Fibroblast of the aortic adventitia (primary cell): ENCODE measurements at regions not wholly inside any gene's neighbourhood (a gene's known extent, or its start where the extent isn't known, plus 50 kb on each side); places are given as distances from the start of the nearest gene placed in this dataset.
"Not testable (repeated sequence)": the region's sequence is repeated elsewhere in the genome, so short reads cannot be mapped to it uniquely, and the experiment has no call there.

Source experiments
- DNase-seq: peaks from one replicate; pipeline ENCODE4 v3.0.0-alpha.2; 2010; ENCODE audit warnings: low read depth
- H3K4me3 ChIP-seq: 2 replicates; pipeline ENCODE4 v1.5.1; 2011; ENCODE audit warnings: low read depth, mild to moderate bottlenecking, control low read depth, low read length, moderate library complexity
- TF ChIP-seq, protein P1 (sequence below): IDR thresholded peaks from 2 replicates; pipeline ENCODE4 v1.5.1; 2011; ENCODE audit warnings: mild to moderate bottlenecking, low read length, control low read depth, inconsistent platforms; ENCODE audit not compliant: insufficient read depth

DNA sequence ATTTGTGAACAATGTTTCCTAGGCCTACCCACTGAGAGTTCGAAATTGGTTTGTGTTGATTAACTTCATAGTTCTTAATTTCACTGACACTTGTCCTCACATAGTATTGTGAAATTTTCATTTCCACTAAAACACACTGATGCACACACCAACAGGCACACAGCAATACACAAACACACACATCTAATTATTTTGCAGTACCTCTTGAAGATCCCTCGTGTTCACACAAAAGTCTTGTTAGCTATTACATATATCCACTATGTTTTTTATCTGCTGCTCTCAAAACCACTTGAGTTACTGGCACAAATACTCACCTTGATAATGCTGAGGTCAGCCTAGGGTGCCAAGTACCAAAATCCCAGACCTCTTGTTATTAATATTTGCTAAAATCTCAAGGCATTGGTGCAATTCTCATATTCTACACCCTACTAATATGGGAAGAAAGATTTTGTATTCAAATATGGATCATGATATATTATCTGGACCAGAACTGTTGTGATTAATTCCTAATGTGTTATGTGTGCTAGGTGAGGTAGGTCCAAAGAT lies 767.4 kb upstream of the CDH10 start:
- no peak overlapping the region for H3K4me3 ChIP-seq
- no peak for DNase-seq
- TF ChIP-seq, protein P1, sequence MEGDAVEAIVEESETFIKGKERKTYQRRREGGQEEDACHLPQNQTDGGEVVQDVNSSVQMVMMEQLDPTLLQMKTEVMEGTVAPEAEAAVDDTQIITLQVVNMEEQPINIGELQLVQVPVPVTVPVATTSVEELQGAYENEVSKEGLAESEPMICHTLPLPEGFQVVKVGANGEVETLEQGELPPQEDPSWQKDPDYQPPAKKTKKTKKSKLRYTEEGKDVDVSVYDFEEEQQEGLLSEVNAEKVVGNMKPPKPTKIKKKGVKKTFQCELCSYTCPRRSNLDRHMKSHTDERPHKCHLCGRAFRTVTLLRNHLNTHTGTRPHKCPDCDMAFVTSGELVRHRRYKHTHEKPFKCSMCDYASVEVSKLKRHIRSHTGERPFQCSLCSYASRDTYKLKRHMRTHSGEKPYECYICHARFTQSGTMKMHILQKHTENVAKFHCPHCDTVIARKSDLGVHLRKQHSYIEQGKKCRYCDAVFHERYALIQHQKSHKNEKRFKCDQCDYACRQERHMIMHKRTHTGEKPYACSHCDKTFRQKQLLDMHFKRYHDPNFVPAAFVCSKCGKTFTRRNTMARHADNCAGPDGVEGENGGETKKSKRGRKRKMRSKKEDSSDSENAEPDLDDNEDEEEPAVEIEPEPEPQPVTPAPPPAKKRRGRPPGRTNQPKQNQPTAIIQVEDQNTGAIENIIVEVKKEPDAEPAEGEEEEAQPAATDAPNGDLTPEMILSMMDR, result no peak

DNA sequence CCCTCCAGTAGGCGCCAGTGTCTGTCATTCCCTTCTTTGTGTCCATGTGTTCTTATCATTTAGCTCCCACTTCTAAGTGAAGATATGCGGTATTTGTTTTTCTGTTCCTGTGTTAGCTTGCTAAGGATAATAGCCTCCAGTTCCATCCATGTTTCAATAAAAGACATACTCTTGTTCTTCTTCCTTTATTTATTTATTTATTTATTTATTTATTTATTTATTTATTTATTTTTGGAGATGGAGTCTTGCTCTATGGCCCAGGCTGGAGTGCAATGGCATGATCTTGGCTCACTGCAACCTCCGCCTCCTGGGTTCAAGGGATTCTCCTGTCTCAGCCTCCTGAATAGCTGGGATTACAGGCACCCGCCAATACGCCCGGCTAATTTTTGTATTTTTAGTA lies 762.6 kb upstream of the CDH10 start:
- H3K4me3 ChIP-seq, DNase-seq: not testable (repeated sequence)

DNA sequence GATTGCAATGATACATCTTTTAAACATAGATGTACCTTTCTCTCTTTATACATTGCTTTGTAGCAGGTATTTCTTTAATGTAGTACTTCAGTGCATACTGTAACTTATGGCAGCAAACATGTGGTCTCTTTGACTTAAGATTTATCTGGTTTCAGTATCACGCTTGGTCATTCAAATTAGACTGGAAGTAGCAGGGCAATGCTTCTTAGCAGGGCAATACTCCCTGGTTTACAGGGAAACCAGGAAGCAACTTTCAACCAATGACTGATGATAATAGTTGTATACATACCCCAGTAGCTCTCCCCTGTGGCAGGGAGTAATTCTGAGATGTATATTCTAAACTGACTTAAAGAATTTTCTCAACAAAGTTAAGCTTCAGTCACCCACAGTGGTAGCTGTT lies 761.1 kb upstream of the CDH10 start:
- no peak for DNase-seq
- TF ChIP-seq, protein P1, result no peak
- no peak overlapping the region for H3K4me3 ChIP-seq

DNA sequence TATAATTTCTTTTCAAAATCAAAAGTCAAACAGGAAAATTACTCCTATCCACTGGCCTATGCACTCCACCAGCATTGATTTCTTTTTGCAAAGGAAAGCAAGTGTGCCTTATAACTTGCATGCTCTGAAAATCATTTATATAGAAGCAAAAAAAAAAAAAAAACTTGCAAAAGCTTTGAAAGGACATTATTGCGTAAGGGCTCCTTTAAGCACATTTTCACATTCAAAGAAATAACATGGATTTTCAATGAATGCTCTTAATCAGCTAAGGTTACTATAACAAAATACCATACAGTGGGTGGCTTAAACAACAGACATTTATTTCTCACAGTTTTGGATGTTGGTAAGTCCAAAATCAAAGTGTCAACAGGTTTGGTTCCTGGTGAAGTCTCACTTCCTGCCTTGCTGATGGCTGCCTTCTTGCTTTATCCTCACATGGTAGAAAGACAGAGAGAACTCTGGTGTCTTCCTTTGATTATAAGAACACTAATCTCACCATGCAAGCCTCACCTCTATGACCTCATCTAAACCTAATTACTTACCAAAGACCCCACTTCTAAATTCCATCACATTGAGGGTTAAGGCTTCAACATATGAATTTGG lies 755.2 kb upstream of the CDH10 start:
- TF ChIP-seq, protein P1, result no peak

DNA sequence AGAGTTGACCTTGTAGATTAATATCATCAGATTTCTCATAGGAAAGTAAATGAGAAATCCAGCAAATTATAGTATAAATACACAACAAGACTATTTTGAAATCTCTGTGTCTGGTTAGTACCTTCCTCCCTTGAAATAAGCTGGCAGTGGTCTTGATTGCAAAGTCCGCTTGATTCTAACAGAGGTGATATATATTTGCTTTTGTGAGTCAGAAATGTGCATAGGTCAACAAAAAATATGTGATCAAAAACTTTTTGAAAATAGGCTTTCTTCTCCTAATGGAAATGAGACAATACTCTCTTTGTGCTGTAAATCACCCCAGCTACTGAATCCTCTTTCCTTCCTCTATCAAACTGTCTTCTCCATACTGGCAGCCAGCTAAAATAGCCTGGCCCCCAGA lies 749.2 kb upstream of the CDH10 start:
- DNase-seq, result no peak
- no peak overlapping the region for H3K4me3 ChIP-seq
- TF ChIP-seq, protein P1, result no peak

More for the DNA sequence above, 755.2 kb upstream of the CDH10 start:
- DNase-seq, result no peak
- no peak overlapping the region for H3K4me3 ChIP-seq

DNA sequence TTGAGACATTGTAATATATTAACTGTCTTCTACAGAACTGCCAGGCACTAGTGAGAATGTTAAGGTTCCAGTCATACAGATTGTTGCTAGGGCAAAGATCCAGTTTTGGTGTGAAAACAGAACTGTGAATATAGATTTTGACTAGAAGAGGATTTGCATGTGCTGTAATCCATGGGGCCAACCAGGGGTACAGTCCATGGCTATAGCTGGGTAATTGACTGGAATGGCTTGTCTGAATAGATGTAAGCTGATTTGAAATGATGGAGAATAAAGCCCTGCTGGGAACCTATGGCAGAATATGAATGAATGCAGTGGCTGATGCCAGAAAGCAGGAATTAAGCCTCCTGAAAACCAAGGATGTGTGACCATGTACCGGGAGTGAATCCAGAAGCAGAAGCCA lies 748.5 kb upstream of the CDH10 start:
- TF ChIP-seq, protein P1, result no peak
- no peak overlapping the region for H3K4me3 ChIP-seq
- DNase-seq, result no peak

DNA sequence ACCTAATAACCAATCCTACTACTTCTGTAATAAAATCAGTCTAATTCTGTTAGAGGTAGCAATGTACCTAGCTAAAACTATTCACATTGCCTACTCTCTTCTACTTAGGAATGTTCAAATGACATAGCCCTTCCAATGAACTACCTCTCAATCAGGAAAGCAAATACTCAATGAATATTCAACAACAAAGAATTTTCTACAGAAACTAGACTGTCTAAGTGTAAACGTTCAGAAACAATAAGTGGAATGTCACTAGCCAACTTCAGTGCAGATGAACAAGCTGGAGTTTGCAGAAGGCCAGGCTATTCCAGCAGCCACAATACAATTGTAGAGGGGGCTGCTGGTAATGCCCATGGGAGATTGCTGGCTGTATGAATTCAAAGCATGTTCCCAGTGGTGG lies 743.2 kb upstream of the CDH10 start:
- H3K4me3 ChIP-seq, result no peak overlapping the region
- TF ChIP-seq, protein P1, result no peak
- DNase-seq, result no peak
